Vagina (tissue), 2 donors: ENCODE measurements at regions not wholly inside any gene's neighbourhood (a gene's known extent, or its start where the extent isn't known, plus 50 kb on each side); places are given as distances from the start of the nearest gene placed in this dataset.

Source experiments
- DNase-seq, 2 donors: peaks; one replicate each; pipeline ENCODE4 v3.0.0-alpha.2; 2017; ENCODE audit errors: extremely low spot score in 2 of 2
- H3K27ac ChIP-seq: fragments of 200-600 bp; sonication (generic); one replicate; pipeline ENCODE4 v1.5.1; 2019
- H3K27me3 ChIP-seq: fragments of 200-600 bp; sonication (generic); one replicate; pipeline ENCODE4 v1.5.1; 2019
- H3K36me3 ChIP-seq, 2 donors: fragments of 200-600 bp; sonication (generic); one replicate each; pipeline ENCODE4 v1.5.1; 2017 to 2019
- H3K4me1 ChIP-seq: fragments of 200-600 bp; sonication (generic); one replicate; pipeline ENCODE4 v1.5.1; 2019
- H3K4me3 ChIP-seq, 2 donors: fragments of 200-600 bp; sonication (generic); 1 replicate in 1 of 2; 2 replicates in 1 of 2; pipeline ENCODE4 v1.5.1; 2016 to 2019
- H3K9me3 ChIP-seq: fragments of 200-600 bp; sonication (generic); one replicate; pipeline ENCODE4 v1.5.1; 2019
- POLR2A ChIP-seq, 2 donors: fragments of 450-650 bp; IDR thresholded peaks; one replicate each; pipeline ENCODE4 v1.6.1; 2017; ENCODE audit warnings: antibody characterized with exemption in 2 of 2, mild to moderate bottlenecking in 2 of 2, moderate library complexity in 2 of 2
- POLR2AphosphoS5 ChIP-seq, 2 donors: sonication (generic); formaldehyde crosslinking; IDR thresholded peaks; one replicate each; pipeline ENCODE4 v1.9.0; 2017; ENCODE audit warnings: antibody characterized with exemption in 2 of 2, mild to moderate bottlenecking in 2 of 2, low read depth in 1 of 2; ENCODE audit not compliant: insufficient read depth in 1 of 2
- intact Hi-C: fragments of 100-400 bp; cut with DNase I; formaldehyde crosslinking; loops from one replicate; pipeline ENCODE4 v1.15.1; 2023
- TF ChIP-seq, protein P1 (sequence below), 3 experiments: fragments of 450-650 bp in 2 of 3; fragments of 200-600 bp in 1 of 3; sonication (generic) in 1 of 3; IDR thresholded peaks; one replicate each; pipeline ENCODE4 v1.5.1; 2017 to 2019; ENCODE audit warnings: antibody characterized with exemption in 3 of 3, mild to moderate bottlenecking in 2 of 3, moderate library complexity in 2 of 3

DNA sequence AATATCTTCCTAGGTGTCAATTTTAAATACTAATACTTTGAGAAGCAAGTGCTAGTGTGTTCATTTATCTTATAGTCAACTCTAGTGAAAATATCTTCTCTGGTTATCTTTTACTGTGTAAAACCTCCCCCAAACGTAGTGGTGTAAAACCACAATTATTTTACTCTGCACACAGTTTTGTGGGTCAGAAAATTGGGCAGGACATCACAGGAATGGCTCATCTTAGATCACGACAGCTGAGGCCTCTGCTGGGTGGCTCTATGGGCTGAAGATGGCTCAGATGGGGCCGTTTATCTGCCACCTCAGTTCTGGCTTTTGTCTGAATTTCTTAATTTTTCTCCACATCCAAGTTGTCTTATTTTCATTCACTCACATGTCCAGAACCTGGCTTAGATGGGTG is 457.2 kb upstream of the ACTBL2 start:
- intact Hi-C loops, result no loop called here
- no peak for DNase-seq
- Histone ChIP-seq H3K4me3 (no peak overlapping the region), H3K4me1 (no peaks in the 10 kb centered on the region), H3K36me3 (no peaks in the 10 kb centered on the region), H3K27ac (no peak overlapping the region), H3K9me3 (no peaks in the 10 kb centered on the region), H3K27me3 (no peaks in the 10 kb centered on the region)
- TF ChIP-seq, protein P1, sequence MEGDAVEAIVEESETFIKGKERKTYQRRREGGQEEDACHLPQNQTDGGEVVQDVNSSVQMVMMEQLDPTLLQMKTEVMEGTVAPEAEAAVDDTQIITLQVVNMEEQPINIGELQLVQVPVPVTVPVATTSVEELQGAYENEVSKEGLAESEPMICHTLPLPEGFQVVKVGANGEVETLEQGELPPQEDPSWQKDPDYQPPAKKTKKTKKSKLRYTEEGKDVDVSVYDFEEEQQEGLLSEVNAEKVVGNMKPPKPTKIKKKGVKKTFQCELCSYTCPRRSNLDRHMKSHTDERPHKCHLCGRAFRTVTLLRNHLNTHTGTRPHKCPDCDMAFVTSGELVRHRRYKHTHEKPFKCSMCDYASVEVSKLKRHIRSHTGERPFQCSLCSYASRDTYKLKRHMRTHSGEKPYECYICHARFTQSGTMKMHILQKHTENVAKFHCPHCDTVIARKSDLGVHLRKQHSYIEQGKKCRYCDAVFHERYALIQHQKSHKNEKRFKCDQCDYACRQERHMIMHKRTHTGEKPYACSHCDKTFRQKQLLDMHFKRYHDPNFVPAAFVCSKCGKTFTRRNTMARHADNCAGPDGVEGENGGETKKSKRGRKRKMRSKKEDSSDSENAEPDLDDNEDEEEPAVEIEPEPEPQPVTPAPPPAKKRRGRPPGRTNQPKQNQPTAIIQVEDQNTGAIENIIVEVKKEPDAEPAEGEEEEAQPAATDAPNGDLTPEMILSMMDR (IDR thresholded peaks at IDR 0.05), result no peak
- TF ChIP-seq POLR2AphosphoS5 (IDR thresholded peaks at IDR 0.05; ENCODE audit: insufficient read depth in 1 of 2, low read depth in 1 of 2), result no peak
- no peak for TF ChIP-seq POLR2A (IDR thresholded peaks at IDR 0.05)

DNA sequence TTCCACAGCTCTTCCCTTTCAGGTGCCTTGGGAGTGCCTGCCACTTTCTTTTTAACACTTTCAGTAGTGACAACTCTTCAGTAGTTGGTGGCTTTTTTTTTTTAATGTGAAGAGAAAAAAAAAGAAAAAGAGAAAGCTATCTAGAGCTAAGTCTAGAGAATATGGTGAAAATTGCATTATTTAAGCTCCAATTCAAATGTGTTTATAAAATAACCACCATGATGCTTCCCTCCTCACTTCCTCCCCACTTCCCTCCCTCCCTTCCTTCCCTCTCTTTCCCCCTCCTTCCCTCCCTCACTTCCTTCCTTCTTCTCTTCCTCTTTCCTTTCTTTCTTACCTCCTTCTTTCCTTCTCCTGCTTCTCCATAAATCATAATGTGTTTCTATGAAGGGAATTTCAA is 456.7 kb upstream of the ACTBL2 start:
- no peak overlapping the region for H3K4me3 ChIP-seq
- TF ChIP-seq, protein P1 (IDR thresholded peaks at IDR 0.05), result no peak
- no peak for TF ChIP-seq POLR2A (IDR thresholded peaks at IDR 0.05)
- TF ChIP-seq POLR2AphosphoS5 (IDR thresholded peaks at IDR 0.05; ENCODE audit: insufficient read depth in 1 of 2, low read depth in 1 of 2), result no peak
- no peaks in the 10 kb centered on the region for H3K4me1 ChIP-seq
- H3K9me3 ChIP-seq, result no peaks in the 10 kb centered on the region
- H3K36me3 ChIP-seq, result no peaks in the 10 kb centered on the region
- no peak overlapping the region for H3K27ac ChIP-seq
- H3K27me3 ChIP-seq, result no peaks in the 10 kb centered on the region
- no peak for DNase-seq
- intact Hi-C loops, result no loop called here

DNA sequence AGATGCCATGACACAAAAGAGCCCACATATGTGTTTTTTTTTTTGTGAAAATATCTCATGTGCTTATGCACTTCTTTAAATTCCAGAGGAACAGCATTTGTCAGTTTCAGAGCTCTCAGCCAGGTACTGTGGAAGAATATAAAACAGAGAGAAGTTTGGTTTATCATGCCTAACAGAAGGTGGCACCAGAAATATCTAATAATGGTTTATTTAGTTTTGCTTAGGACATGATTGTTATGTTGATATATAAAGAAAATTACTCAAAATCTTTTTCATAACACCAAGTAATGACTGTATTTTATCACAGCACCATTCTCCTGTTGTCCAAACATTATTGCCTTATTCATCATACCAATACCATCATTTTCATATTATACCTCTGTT is 455.6 kb upstream of the ACTBL2 start:
- Histone ChIP-seq H3K4me1 (no peaks in the 10 kb centered on the region), H3K9me3 (no peaks in the 10 kb centered on the region), H3K4me3 (no peak overlapping the region), H3K36me3 (no peaks in the 10 kb centered on the region), H3K27me3 (no peaks in the 10 kb centered on the region), H3K27ac (no peak overlapping the region)
- DNase-seq, result no peak
- TF ChIP-seq, protein P1 (IDR thresholded peaks at IDR 0.05), result no peak
- intact Hi-C loops, result no loop called here

DNA sequence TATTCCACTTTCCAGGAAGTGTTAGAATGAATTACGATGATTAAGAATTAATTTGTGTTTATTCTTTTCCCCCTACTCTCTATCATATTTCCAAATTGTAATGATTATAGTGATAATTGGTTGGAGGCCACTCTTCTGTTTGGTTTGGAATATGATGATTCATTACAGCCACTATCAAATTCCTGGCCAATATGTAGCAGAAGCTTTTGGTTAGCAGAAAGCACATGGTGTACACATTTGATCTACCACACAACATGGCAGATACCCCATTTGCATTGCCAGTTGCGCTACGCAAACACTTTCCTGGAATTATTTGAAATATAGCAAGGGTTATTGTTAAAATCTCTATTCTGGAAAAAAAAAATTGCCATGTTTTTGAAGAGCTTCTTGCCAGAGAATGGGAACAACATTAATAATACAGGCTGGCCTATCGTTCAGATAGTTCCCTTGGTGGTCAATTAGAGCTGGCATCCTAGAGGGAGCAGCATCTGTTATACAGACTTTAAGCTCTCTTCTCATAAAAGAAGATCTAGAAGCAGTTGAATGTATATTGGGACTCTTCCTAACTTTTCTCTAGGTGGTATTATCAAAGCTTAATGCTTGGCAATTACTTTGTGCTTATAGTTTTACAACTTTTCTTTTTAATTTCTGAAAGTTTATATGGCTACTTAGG is 455.0 kb upstream of the ACTBL2 start:
- no peaks in the 10 kb centered on the region for H3K9me3 ChIP-seq
- H3K36me3 ChIP-seq, result no peaks in the 10 kb centered on the region
- H3K27me3 ChIP-seq, result no peaks in the 10 kb centered on the region
- no peak for DNase-seq
- TF ChIP-seq POLR2A (IDR thresholded peaks at IDR 0.05), result no peak
- TF ChIP-seq, protein P1 (IDR thresholded peaks at IDR 0.05), result no peak
- TF ChIP-seq POLR2AphosphoS5 (IDR thresholded peaks at IDR 0.05; ENCODE audit: insufficient read depth in 1 of 2, low read depth in 1 of 2), result no peak
- H3K4me3 ChIP-seq, result no peak overlapping the region
- no peaks in the 10 kb centered on the region for H3K4me1 ChIP-seq
- H3K27ac ChIP-seq, result no peak overlapping the region
- intact Hi-C loops, result no loop called here

DNA sequence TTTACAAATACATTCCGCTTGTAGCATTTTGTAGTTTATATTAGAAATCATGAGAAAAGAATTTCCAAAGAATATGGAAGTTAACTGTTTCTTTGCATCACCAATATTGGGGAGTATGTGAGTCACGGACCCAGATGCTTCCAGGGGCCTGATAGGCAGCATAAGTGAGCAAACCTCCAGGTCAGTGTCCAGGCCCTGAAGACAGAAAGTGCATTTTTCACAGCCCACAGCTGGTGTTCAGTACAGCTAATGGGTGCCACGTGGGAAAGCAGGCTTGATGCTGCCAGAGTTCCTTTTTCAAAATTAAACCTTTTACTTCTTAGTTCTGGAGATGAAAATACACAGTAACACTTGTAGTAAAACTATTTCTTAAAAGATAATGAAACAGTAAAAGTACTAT is 454.4 kb upstream of the ACTBL2 start:
- no peak for DNase-seq
- Histone ChIP-seq H3K27me3 (no peaks in the 10 kb centered on the region), H3K27ac (no peak overlapping the region), H3K36me3 (no peaks in the 10 kb centered on the region), H3K9me3 (no peaks in the 10 kb centered on the region), H3K4me3 (no peak overlapping the region), H3K4me1 (no peaks in the 10 kb centered on the region)
- intact Hi-C loops, result no loop called here
- TF ChIP-seq POLR2A (IDR thresholded peaks at IDR 0.05) (no peak), POLR2AphosphoS5 (IDR thresholded peaks at IDR 0.05; ENCODE audit: insufficient read depth in 1 of 2, low read depth in 1 of 2) (no peak)
- TF ChIP-seq, protein P1 (IDR thresholded peaks at IDR 0.05), result no peak
